HG02981 (cell line): ENCODE measurements at regions not wholly inside any gene's neighbourhood (a gene's known extent, or its start where the extent isn't known, plus 50 kb on each side); places are given as distances from the start of the nearest gene placed in this dataset.

Experiments used
- ATAC-seq: cut with Tn5 transposase; IDR thresholded peaks from one replicate; pipeline ENCODE4 v1.9.1; 2021; ENCODE audit warnings: mild to moderate bottlenecking, moderate library complexity; ENCODE audit not compliant: unreplicated experiment

GRCh38 chr7:17016402-17017010, 134.7 kb upstream of the AGR3 start:
- no peak for ATAC-seq

GRCh38 chr7:17019106-17019505, 137.3 kb upstream of the AGR3 start:
- no peak for ATAC-seq

- no peak for ATAC-seq
Observed at GRCh38 chr7:17020250-17020649, 138.5 kb upstream of the AGR3 start.

- no peak for ATAC-seq
Observed at GRCh38 chr7:17021205-17021604, 139.4 kb upstream of the AGR3 start.

- ATAC-seq: no peak
Observed at GRCh38 chr7:17022920-17023319, 141.1 kb upstream of the AGR3 start.

GRCh38 chr7:17026269-17026668, 144.5 kb upstream of the AGR3 start:
- ATAC-seq: no peak

- ATAC-seq: no peak
Observed at GRCh38 chr7:17027143-17027788, 145.5 kb upstream of the AGR3 start.

GRCh38 chr7:17027789-17028152, 146.0 kb upstream of the AGR3 start:
- ATAC-seq: no peak

GRCh38 chr7:17029150-17029549, 147.4 kb upstream of the AGR3 start:
- no peak for ATAC-seq

GRCh38 chr7:17030559-17030958, 148.8 kb upstream of the AGR3 start:
- ATAC-seq: no peak

GRCh38 chr7:17031906-17032551, 150.2 kb upstream of the AGR3 start:
- ATAC-seq: no peak

GRCh38 chr7:17033245-17033644, 151.5 kb upstream of the AGR3 start:
- no peak for ATAC-seq

- no peak for ATAC-seq
Observed at GRCh38 chr7:17036584-17036983, 154.8 kb upstream of the AGR3 start.

GRCh38 chr7:17037356-17037755, 155.6 kb upstream of the AGR3 start:
- ATAC-seq: no peak

GRCh38 chr7:17038160-17038782, 156.5 kb upstream of the AGR3 start:
- no peak for ATAC-seq

- no peak for ATAC-seq
Observed at GRCh38 chr7:17038783-17039170, 157.0 kb upstream of the AGR3 start.

GRCh38 chr7:17039372-17039771, 157.6 kb upstream of the AGR3 start:
- no peak for ATAC-seq

GRCh38 chr7:17040716-17041115, 158.9 kb upstream of the AGR3 start:
- ATAC-seq: no peak

GRCh38 chr7:17041324-17041723, 159.5 kb upstream of the AGR3 start:
- ATAC-seq: no peak

- no peak for ATAC-seq
Observed at GRCh38 chr7:17042211-17042610, 160.4 kb upstream of the AGR3 start.

- no peak for ATAC-seq
Observed at GRCh38 chr7:17043012-17043877, 161.5 kb upstream of the AGR3 start.
